PFSK-1 (cell line): ENCODE measurements at regions not wholly inside any gene's neighbourhood (a gene's known extent, or its start where the extent isn't known, plus 50 kb on each side); places are given as distances from the start of the nearest gene placed in this dataset.

Experiments
- POLR2AphosphoS5 ChIP-seq: IDR thresholded peaks from 2 replicates; pipeline ENCODE4 v1.6.1; 2012; ENCODE audit warnings: low read depth, mild to moderate bottlenecking, control low read depth, low read length, moderate library complexity
- REST ChIP-seq, 2 experiments: IDR thresholded peaks; 2 replicates each; pipeline versions ENCODE4 v1.6.1 to v1.8.0; 2011 to 2012; ENCODE audit warnings: low read depth in 2 of 2, low read length in 2 of 2, control low read depth in 1 of 2, inconsistent platforms in 1 of 2, mild to moderate bottlenecking in 1 of 2, moderate library complexity in 1 of 2; ENCODE audit not compliant: insufficient read depth in 1 of 2
- SIN3A ChIP-seq: IDR thresholded peaks from 2 replicates; pipeline ENCODE4 v1.6.1; 2012; ENCODE audit warnings: mild to moderate bottlenecking, low read length, moderate library complexity, borderline replicate concordance; ENCODE audit not compliant: insufficient read depth

GRCh38 chr4:22099896-22100295 is 151.3 kb upstream of the KCNIP4 start:
- no peak for TF ChIP-seq REST (IDR thresholded peaks at IDR 0.05; ENCODE audit: insufficient read depth in 1 of 2, low read depth in 2 of 2, low read length in 2 of 2)
- no peak for TF ChIP-seq POLR2AphosphoS5
- no peak for TF ChIP-seq SIN3A
